HG03280 (cell line): ENCODE measurements at regions not wholly inside any gene's neighbourhood (a gene's known extent, or its start where the extent isn't known, plus 50 kb on each side); places are given as distances from the start of the nearest gene placed in this dataset.

Source experiments
- ATAC-seq: cut with Tn5 transposase; IDR thresholded peaks from one replicate; pipeline ENCODE4 v1.9.1; 2021; ENCODE audit warnings: mild to moderate bottlenecking, moderate library complexity; ENCODE audit not compliant: unreplicated experiment

GRCh38 chr20:23282111-23282510, 68.5 kb upstream of the NXT1 start:
- ATAC-seq = no peak

- no peak for ATAC-seq
Observed at GRCh38 chr20:23279836-23280235, 70.8 kb upstream of the NXT1 start.

GRCh38 chr20:23278172-23278571, 72.4 kb upstream of the NXT1 start:
- ATAC-seq = no peak

GRCh38 chr20:23277316-23277715, 73.3 kb upstream of the NXT1 start:
- ATAC-seq = no peak

GRCh38 chr20:23273776-23274175, 76.8 kb upstream of the NXT1 start:
- no peak for ATAC-seq

- no peak for ATAC-seq
Observed at GRCh38 chr20:23272176-23273029, 78.2 kb upstream of the NXT1 start.

GRCh38 chr20:23270382-23270911, 80.1 kb upstream of the NXT1 start:
- ATAC-seq = no peak

- no peak for ATAC-seq
Observed at GRCh38 chr20:23269954-23270353, 80.6 kb upstream of the NXT1 start.

- no peak for ATAC-seq
Observed at GRCh38 chr20:23268792-23269354, 81.7 kb upstream of the NXT1 start.

GRCh38 chr20:23267909-23268308, 82.7 kb upstream of the NXT1 start:
- ATAC-seq = no peak

GRCh38 chr20:23266530-23267398, 83.8 kb upstream of the NXT1 start:
- ATAC-seq = no peak

GRCh38 chr20:23265226-23265625, 85.4 kb upstream of the NXT1 start:
- no peak for ATAC-seq

GRCh38 chr20:23264545-23264944, 86.0 kb upstream of the NXT1 start:
- no peak for ATAC-seq

GRCh38 chr20:23260181-23260840, 90.3 kb upstream of the NXT1 start:
- no peak for ATAC-seq

GRCh38 chr20:23258747-23259121, 91.9 kb upstream of the NXT1 start:
- no peak for ATAC-seq

GRCh38 chr20:23257848-23258746, 92.5 kb upstream of the NXT1 start:
- no peak for ATAC-seq

- ATAC-seq = no peak
Observed at GRCh38 chr20:23257106-23257761, 93.4 kb upstream of the NXT1 start.

- no peak for ATAC-seq
Observed at GRCh38 chr20:23255716-23256385, 94.7 kb upstream of the NXT1 start.

- no peak for ATAC-seq
Observed at GRCh38 chr20:23255106-23255505, 95.5 kb upstream of the NXT1 start.
